ENCODE measurements at regions not wholly inside any gene's neighbourhood (a gene's known extent, or its start where the extent isn't known, plus 50 kb on each side); places are given as distances from the start of the nearest gene placed in this dataset.

DNA sequence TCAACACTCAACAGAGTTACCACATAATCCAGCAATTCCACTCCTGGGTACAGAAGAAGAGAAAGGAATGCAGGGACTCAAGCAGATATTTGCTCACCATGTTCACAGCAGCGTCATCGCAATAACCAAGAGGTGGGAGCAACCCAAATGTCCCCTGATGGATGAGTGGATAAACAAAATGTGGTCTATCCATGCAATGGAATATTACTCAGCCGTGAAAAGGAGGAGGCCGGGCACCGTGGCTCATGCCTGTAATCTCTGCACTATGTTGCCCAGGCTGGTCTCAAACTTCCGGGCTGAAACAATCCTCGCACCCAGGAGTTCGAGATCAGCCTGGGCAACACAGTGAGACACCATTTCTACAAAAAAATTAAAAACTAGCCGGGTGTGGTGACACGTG is 131.7 kb downstream of the CTTN start:
- no peak overlapping the region for H3K4me2 ChIP-seq (ENCODE audit: low read depth, low read length)
- intact Hi-C loops (cut with micrococcal nuclease; ENCODE audit: unreplicated experiment) (no loop called here), in situ Hi-C loops (cut with HindIII; ENCODE audit: extremely low pct_ligation_motif_present, low pct_unique_long_range_greater_than_20kb) (no loop called here)
- H3K9ac ChIP-seq (ENCODE audit: insufficient read depth, low read depth, low read length), result no peak overlapping the region
- no peak overlapping the region for H3K27ac ChIP-seq (ENCODE audit: extremely low read length, insufficient read depth, low read length)
- ATAC-seq (no peak), DNase-seq (ENCODE audit: low spot score) (no peak), FAIRE-seq (no peak)
- H4K20me1 ChIP-seq (ENCODE audit: insufficient read depth, low read length), result peaks cover 13% of the 10 kb centered on the region; the same call in 1 of the 2 replicates
- no peak overlapping the region for H2AFZ ChIP-seq (ENCODE audit: low read length)
- ChIA-PET CTCF (ENCODE audit: low intra/inter-chr PET ratio, low total read pairs) (no interaction called here), POLR2A (no interaction called here)
- H3K36me3 ChIP-seq (replicated peaks in 1 of 2; ENCODE audit: control insufficient read depth in 1 of 2, insufficient read depth in 2 of 2, low read length in 2 of 2), result no peaks in the 10 kb centered on the region
- BruUV-seq (replicated peaks), result no TSS peak
- no peaks in the 10 kb centered on the region for H3K9me3 ChIP-seq (ENCODE audit: low read length)
- 98% methylated on average over 10 of the region's 10 CpGs for WGBS (ENCODE audit: low lambda C conversion rate)
- no peak for TF ChIP-seq ZNF616 (CRISPR knock-in tag; IDR thresholded peaks at IDR 0.05; ENCODE audit: low read depth)
- no peak for TF ChIP-seq DMAP1 (CRISPR knock-in tag; IDR thresholded peaks at IDR 0.05)
- TF ChIP-seq ZNF790 (CRISPR knock-in tag; IDR thresholded peaks at IDR 0.05; ENCODE audit: borderline replicate concordance), result no peak
- no peak for TF ChIP-seq PPARG (CRISPR knock-in tag; conservative IDR thresholded peaks at IDR 0.05)
- no peak for TF ChIP-seq ZFP37 (CRISPR knock-in tag; IDR thresholded peaks at IDR 0.05; ENCODE audit: borderline replicate concordance)
- TF ChIP-seq ZNF746 (CRISPR knock-in tag; IDR thresholded peaks at IDR 0.05), result no peak
- no peak for TF ChIP-seq IKZF4 (CRISPR knock-in tag; IDR thresholded peaks at IDR 0.05; ENCODE audit: borderline replicate concordance, low read depth, not compliant biosample characterization)
- no peak for TF ChIP-seq MTA1 (CRISPR knock-in tag; IDR thresholded peaks at IDR 0.05; ENCODE audit: borderline replicate concordance)
- TF ChIP-seq PCBP2 (optimal IDR thresholded peaks at IDR 0.05; ENCODE audit: low read depth, low read length, poor library complexity, severe bottlenecking), result no peak
- no peak for TF ChIP-seq ZNF343 (CRISPR knock-in tag; IDR thresholded peaks at IDR 0.05)
- TF ChIP-seq, protein P1, sequence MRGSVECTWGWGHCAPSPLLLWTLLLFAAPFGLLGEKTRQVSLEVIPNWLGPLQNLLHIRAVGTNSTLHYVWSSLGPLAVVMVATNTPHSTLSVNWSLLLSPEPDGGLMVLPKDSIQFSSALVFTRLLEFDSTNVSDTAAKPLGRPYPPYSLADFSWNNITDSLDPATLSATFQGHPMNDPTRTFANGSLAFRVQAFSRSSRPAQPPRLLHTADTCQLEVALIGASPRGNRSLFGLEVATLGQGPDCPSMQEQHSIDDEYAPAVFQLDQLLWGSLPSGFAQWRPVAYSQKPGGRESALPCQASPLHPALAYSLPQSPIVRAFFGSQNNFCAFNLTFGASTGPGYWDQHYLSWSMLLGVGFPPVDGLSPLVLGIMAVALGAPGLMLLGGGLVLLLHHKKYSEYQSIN (CRISPR knock-in tag; IDR thresholded peaks at IDR 0.05; ENCODE audit: borderline replicate concordance), result no peak
- no peak for TF ChIP-seq ZNF546 (CRISPR knock-in tag; conservative IDR thresholded peaks at IDR 0.05)
- TF ChIP-seq ZNF10 (CRISPR knock-in tag; IDR thresholded peaks at IDR 0.05; ENCODE audit: borderline replicate concordance, low read depth), result no peak
- H3K4me1 ChIP-seq (ENCODE audit: insufficient read depth, low read length), result no peaks in the 10 kb centered on the region
- H3K27me3 ChIP-seq (ENCODE audit: control insufficient read depth in 1 of 2, insufficient read depth in 2 of 2, low read length in 2 of 2), result no peaks in the 10 kb centered on the region
- no peak overlapping the region for H3K4me3 ChIP-seq (replicated peaks in 1 of 3; ENCODE audit: insufficient read depth in 1 of 3, low read depth in 2 of 3, low read length in 3 of 3)
- H3K79me2 ChIP-seq (ENCODE audit: insufficient read depth, low read length), result no peaks in the 10 kb centered on the region
